C4-2B (cell line): ENCODE measurements at regions not wholly inside any gene's neighbourhood (a gene's known extent, or its start where the extent isn't known, plus 50 kb on each side); places are given as distances from the start of the nearest gene placed in this dataset.

Source experiments
- ZFX ChIP-seq: fragments of 450-650 bp; IDR thresholded peaks from 2 replicates; pipeline ENCODE4 v1.6.1; 2017
- TF ChIP-seq, protein P1 (sequence below): fragments of 450-650 bp; conservative IDR thresholded peaks from 2 replicates; pipeline ENCODE4 v1.5.1; 2017; ENCODE audit warnings: mild to moderate bottlenecking

DNA sequence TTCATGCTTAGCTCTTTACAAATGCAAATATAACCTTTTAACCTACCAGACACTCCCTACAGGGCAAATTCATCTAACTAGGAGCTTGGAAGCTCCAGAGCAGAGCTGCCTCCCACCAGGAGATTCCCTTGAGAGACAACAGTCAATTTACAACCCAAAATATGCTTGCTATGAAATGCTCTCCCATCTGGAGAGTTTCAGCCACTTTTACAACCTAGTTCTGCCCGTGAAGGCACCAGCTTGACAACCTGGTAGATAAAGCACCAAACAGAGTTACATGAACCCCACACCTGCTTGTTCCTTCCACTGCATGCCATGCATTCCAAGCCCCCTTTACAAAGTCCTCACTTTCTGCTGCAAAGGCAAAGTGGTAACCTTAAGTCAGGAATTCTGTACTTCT, 215.3 kb upstream of the KIF2B start:
- TF ChIP-seq, protein P1, sequence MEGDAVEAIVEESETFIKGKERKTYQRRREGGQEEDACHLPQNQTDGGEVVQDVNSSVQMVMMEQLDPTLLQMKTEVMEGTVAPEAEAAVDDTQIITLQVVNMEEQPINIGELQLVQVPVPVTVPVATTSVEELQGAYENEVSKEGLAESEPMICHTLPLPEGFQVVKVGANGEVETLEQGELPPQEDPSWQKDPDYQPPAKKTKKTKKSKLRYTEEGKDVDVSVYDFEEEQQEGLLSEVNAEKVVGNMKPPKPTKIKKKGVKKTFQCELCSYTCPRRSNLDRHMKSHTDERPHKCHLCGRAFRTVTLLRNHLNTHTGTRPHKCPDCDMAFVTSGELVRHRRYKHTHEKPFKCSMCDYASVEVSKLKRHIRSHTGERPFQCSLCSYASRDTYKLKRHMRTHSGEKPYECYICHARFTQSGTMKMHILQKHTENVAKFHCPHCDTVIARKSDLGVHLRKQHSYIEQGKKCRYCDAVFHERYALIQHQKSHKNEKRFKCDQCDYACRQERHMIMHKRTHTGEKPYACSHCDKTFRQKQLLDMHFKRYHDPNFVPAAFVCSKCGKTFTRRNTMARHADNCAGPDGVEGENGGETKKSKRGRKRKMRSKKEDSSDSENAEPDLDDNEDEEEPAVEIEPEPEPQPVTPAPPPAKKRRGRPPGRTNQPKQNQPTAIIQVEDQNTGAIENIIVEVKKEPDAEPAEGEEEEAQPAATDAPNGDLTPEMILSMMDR = no peak
- no peak for TF ChIP-seq ZFX
